ENCODE measurements at regions not wholly inside any gene's neighbourhood (a gene's known extent, or its start where the extent isn't known, plus 50 kb on each side); places are given as distances from the start of the nearest gene placed in this dataset.

GRCh38 chr9:118423721-118424120 is 719.5 kb downstream of the TLR4 start:
- TF ChIP-seq, protein P1, sequence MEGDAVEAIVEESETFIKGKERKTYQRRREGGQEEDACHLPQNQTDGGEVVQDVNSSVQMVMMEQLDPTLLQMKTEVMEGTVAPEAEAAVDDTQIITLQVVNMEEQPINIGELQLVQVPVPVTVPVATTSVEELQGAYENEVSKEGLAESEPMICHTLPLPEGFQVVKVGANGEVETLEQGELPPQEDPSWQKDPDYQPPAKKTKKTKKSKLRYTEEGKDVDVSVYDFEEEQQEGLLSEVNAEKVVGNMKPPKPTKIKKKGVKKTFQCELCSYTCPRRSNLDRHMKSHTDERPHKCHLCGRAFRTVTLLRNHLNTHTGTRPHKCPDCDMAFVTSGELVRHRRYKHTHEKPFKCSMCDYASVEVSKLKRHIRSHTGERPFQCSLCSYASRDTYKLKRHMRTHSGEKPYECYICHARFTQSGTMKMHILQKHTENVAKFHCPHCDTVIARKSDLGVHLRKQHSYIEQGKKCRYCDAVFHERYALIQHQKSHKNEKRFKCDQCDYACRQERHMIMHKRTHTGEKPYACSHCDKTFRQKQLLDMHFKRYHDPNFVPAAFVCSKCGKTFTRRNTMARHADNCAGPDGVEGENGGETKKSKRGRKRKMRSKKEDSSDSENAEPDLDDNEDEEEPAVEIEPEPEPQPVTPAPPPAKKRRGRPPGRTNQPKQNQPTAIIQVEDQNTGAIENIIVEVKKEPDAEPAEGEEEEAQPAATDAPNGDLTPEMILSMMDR (IDR thresholded peaks at IDR 0.05): no peak
- TF ChIP-seq TCF7L2 (IDR thresholded peaks at IDR 0.05; ENCODE audit: low read depth, low read length) (no peak), SIN3A (IDR thresholded peaks at IDR 0.05; ENCODE audit: borderline replicate concordance, insufficient read depth, low read depth, low read length) (no peak), POLR2AphosphoS5 (IDR thresholded peaks at IDR 0.05; ENCODE audit: low read depth, low read length) (no peak)
- TF ChIP-seq, protein P2, sequence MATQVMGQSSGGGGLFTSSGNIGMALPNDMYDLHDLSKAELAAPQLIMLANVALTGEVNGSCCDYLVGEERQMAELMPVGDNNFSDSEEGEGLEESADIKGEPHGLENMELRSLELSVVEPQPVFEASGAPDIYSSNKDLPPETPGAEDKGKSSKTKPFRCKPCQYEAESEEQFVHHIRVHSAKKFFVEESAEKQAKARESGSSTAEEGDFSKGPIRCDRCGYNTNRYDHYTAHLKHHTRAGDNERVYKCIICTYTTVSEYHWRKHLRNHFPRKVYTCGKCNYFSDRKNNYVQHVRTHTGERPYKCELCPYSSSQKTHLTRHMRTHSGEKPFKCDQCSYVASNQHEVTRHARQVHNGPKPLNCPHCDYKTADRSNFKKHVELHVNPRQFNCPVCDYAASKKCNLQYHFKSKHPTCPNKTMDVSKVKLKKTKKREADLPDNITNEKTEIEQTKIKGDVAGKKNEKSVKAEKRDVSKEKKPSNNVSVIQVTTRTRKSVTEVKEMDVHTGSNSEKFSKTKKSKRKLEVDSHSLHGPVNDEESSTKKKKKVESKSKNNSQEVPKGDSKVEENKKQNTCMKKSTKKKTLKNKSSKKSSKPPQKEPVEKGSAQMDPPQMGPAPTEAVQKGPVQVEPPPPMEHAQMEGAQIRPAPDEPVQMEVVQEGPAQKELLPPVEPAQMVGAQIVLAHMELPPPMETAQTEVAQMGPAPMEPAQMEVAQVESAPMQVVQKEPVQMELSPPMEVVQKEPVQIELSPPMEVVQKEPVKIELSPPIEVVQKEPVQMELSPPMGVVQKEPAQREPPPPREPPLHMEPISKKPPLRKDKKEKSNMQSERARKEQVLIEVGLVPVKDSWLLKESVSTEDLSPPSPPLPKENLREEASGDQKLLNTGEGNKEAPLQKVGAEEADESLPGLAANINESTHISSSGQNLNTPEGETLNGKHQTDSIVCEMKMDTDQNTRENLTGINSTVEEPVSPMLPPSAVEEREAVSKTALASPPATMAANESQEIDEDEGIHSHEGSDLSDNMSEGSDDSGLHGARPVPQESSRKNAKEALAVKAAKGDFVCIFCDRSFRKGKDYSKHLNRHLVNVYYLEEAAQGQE (IDR thresholded peaks at IDR 0.05; ENCODE audit: insufficient read depth in 1 of 2, low read depth in 2 of 2, low read length in 1 of 2): no peak
- no peaks in the 10 kb centered on the region for H3K36me3 ChIP-seq (ENCODE audit: control insufficient read depth, insufficient read depth, low read length)
- ChIA-PET POLR2A (no interaction called here), CTCF (no interaction called here)
- H3K9me3 ChIP-seq (ENCODE audit: control insufficient read depth, insufficient read depth, low read depth, low read length): no peaks in the 10 kb centered on the region
- DNase-seq (ENCODE audit: low read depth, low spot score): no peak
- H3K4me3 ChIP-seq (ENCODE audit: low read depth in 2 of 2, low read length in 2 of 2): no peak overlapping the region
- H3K27me3 ChIP-seq (ENCODE audit: control insufficient read depth, insufficient read depth, low read length): no peaks in the 10 kb centered on the region
- H3K27ac ChIP-seq (ENCODE audit: low read length): no peak overlapping the region
- intact Hi-C loops (cut with micrococcal nuclease; ENCODE audit: unreplicated experiment) (no loop called here), in situ Hi-C loops (cut with HindIII; ENCODE audit: low pct_unique_long_range_greater_than_20kb, low sequenced_read_pairs) (no loop called here)
- BruUV-seq (replicated peaks): no TSS peak
- H3K4me1 ChIP-seq (ENCODE audit: control insufficient read depth, insufficient read depth, low read length): no peaks in the 10 kb centered on the region
- no peak for ATAC-seq

- Histone ChIP-seq H3K27me3 (ENCODE audit: control insufficient read depth, insufficient read depth, low read length) (no peaks in the 10 kb centered on the region), H3K36me3 (ENCODE audit: control insufficient read depth, insufficient read depth, low read length) (no peaks in the 10 kb centered on the region), H3K9me3 (ENCODE audit: control insufficient read depth, insufficient read depth, low read depth, low read length) (no peaks in the 10 kb centered on the region), H3K4me1 (ENCODE audit: control insufficient read depth, insufficient read depth, low read length) (no peaks in the 10 kb centered on the region), H3K4me3 (ENCODE audit: low read depth in 2 of 2, low read length in 2 of 2) (no peak overlapping the region), H3K27ac (ENCODE audit: low read length) (no peak overlapping the region)
- in situ Hi-C loops (cut with HindIII; ENCODE audit: low pct_unique_long_range_greater_than_20kb, low sequenced_read_pairs): no loop called here
- no TSS peak for BruUV-seq (replicated peaks)
- POLR2A ChIA-PET: no interaction called here
- ATAC-seq (no peak), DNase-seq (ENCODE audit: low read depth, low spot score) (no peak)
- intact Hi-C loops (cut with micrococcal nuclease; ENCODE audit: unreplicated experiment): no loop called here
- TF ChIP-seq TCF7L2 (IDR thresholded peaks at IDR 0.05; ENCODE audit: low read depth, low read length) (no peak), SIN3A (IDR thresholded peaks at IDR 0.05; ENCODE audit: borderline replicate concordance, insufficient read depth, low read depth, low read length) (no peak), POLR2AphosphoS5 (IDR thresholded peaks at IDR 0.05; ENCODE audit: low read depth, low read length) (no peak)
- TF ChIP-seq, protein P2 (IDR thresholded peaks at IDR 0.05; ENCODE audit: insufficient read depth in 1 of 2, low read depth in 2 of 2, low read length in 1 of 2): no peak
- TF ChIP-seq, protein P1 (IDR thresholded peaks at IDR 0.05): no peak
- CTCF ChIA-PET: interaction anchor here (0.6 kb wide), 1 partner anchor 160 kb away, joined by 6 read pairs; no protein-coding TSS in a partner anchor
These were observed 722.6 kb downstream of the TLR4 start for GRCh38 chr9:118426772-118427171.

Data from Panc1 (cell line).